Esophagus muscularis mucosa (tissue), 4 donors: ENCODE measurements at regions not wholly inside any gene's neighbourhood (a gene's known extent, or its start where the extent isn't known, plus 50 kb on each side); places are given as distances from the start of the nearest gene placed in this dataset.

Source experiments
- DNase-seq: peaks from one replicate; pipeline ENCODE4 v3.0.0-alpha.2; 2017; ENCODE audit errors: extremely low spot score
- H3K27ac ChIP-seq, 4 donors: fragments of 200-600 bp; sonication (generic); replicated peaks in 1 of 4; 1 replicate in 3 of 4; 2 replicates in 1 of 4; pipeline ENCODE4 v1.5.1; 2016 to 2019; ENCODE audit warnings: mild to moderate bottlenecking in 1 of 4
- H3K27me3 ChIP-seq, 4 donors: fragments of 200-600 bp; sonication (generic); one replicate each; pipeline versions ENCODE4 v1.5.1 to v1.6.0; 2016 to 2019
- H3K36me3 ChIP-seq, 4 donors: fragments of 200-600 bp; sonication (generic); one replicate each; pipeline ENCODE4 v1.5.1; 2016 to 2019
- H3K4me1 ChIP-seq, 4 donors: fragments of 200-600 bp; sonication (generic); one replicate each; pipeline ENCODE4 v1.5.1; 2016 to 2019
- H3K4me3 ChIP-seq, 4 donors: fragments of 200-600 bp; sonication (generic); 1 replicate in 2 of 4; 2 replicates in 2 of 4; pipeline ENCODE4 v1.5.1; 2016 to 2019; ENCODE audit warnings: mild to moderate bottlenecking in 4 of 4, moderate library complexity in 1 of 4
- H3K9me3 ChIP-seq, 4 donors: fragments of 200-600 bp; sonication (generic); 1 replicate in 3 of 4; 2 replicates in 1 of 4; pipeline ENCODE4 v1.5.1; 2016 to 2019
- CTCF ChIP-seq, 3 experiments: fragments of 200-600 bp in 2 of 3; fragments of 450-650 bp in 1 of 3; sonication (generic) in 2 of 3; IDR thresholded peaks; one replicate each; pipeline ENCODE4 v1.5.1; 2017 to 2019; ENCODE audit warnings: antibody characterized with exemption in 3 of 3, mild to moderate bottlenecking in 2 of 3, moderate library complexity in 1 of 3
- EP300 ChIP-seq: sonication (generic); formaldehyde crosslinking; IDR thresholded peaks from one replicate; pipeline ENCODE4 v1.6.1; 2017; ENCODE audit warnings: antibody characterized with exemption
- POLR2A ChIP-seq: fragments of 450-650 bp; IDR thresholded peaks from one replicate; pipeline ENCODE4 v1.6.1; 2017; ENCODE audit warnings: antibody characterized with exemption, moderate library complexity, mild to moderate bottlenecking, low read depth
- POLR2AphosphoS5 ChIP-seq, 2 donors: sonication (generic); formaldehyde crosslinking; IDR thresholded peaks; one replicate each; pipeline ENCODE4 v1.6.1; 2017; ENCODE audit warnings: antibody characterized with exemption in 2 of 2
- WGBS: methylation state at CpG from one replicate; pipeline ENCODE4 v1.1.5; 2018; 5-methylcytosine and 5-hydroxymethylcytosine counted together
- intact Hi-C: fragments of 100-400 bp; cut with DNase I; formaldehyde crosslinking; loops from one replicate; pipeline ENCODE4 v1.15.1; 2023

GRCh38 chr2:221156062-221156734, 415.9 kb downstream of the EPHA4 start:
- no peak for DNase-seq
- TF ChIP-seq EP300 = no peak
- no peak for TF ChIP-seq POLR2AphosphoS5 (IDR thresholded peaks at IDR 0.05)
- TF ChIP-seq POLR2A = no peak
- TF ChIP-seq CTCF (IDR thresholded peaks at IDR 0.05) = no peak
- Histone ChIP-seq H3K27me3 (no peaks in the 10 kb centered on the region), H3K4me1 (no peaks in the 10 kb centered on the region), H3K36me3 (no peaks in the 10 kb centered on the region), H3K9me3 (no peaks in the 10 kb centered on the region), H3K4me3 (no peak overlapping the region), H3K27ac (no peak overlapping the region)
- intact Hi-C loops = no loop called here
- 89% methylated on average over 7 of the region's 7 CpGs for WGBS

DNA sequence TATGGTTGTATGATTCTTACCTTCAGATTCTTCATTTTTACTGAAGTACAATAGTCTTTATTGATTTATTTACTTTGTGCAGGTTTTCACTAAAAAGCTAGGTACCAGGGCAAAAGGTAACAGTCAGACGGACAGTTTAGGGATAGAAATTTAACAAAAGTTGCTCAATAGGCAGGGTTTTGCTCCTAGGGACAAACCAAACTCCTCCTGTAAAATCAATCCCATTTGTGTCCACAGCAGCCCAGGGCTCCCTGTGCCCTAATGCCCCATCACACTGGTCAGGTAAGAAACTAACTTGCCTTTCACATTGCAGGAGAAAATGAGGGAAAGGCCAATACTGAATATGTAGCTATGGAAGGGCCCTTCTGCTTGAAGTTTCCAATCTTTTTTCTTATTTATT, 410.9 kb downstream of the EPHA4 start:
- Histone ChIP-seq H3K27me3 (no peaks in the 10 kb centered on the region), H3K9me3 (no peaks in the 10 kb centered on the region), H3K4me3 (no peak overlapping the region), H3K27ac (no peak overlapping the region), H3K4me1 (no peaks in the 10 kb centered on the region), H3K36me3 (no peaks in the 10 kb centered on the region)
- 100% methylated on average over 1 of the region's 1 CpG for WGBS
- DNase-seq = no peak
- intact Hi-C loops = no loop called here
- no peak for TF ChIP-seq CTCF (IDR thresholded peaks at IDR 0.05)
- no peak for TF ChIP-seq POLR2AphosphoS5 (IDR thresholded peaks at IDR 0.05)

DNA sequence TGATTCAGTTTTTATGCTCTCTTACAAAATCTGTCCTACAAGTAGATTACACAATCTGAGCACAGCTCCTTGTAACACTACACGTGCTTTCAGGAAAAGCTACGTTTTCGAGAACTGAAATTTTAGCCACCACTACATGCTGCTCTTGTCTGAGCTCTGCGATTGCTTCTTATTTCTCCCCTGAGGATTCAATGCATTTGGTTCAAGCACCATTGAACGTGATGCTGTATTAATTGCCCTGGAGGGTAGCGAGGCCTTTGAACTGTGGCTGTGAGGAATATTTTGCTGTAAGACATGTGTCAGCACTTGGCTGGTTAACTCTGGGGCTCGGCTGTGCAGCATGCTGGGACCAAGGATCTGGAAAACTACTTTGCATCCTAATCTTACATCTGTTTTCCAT, 405.8 kb downstream of the EPHA4 start:
- Histone ChIP-seq H3K27ac (no peak overlapping the region), H3K4me3 (no peak overlapping the region), H3K27me3 (no peaks in the 10 kb centered on the region), H3K9me3 (no peaks in the 10 kb centered on the region), H3K4me1 (no peaks in the 10 kb centered on the region), H3K36me3 (no peaks in the 10 kb centered on the region)
- no peak for DNase-seq
- intact Hi-C loops = no loop called here
- WGBS = 82% methylated on average over 7 of the region's 7 CpGs
- TF ChIP-seq POLR2AphosphoS5 (IDR thresholded peaks at IDR 0.05) (no peak), EP300 (no peak), CTCF (IDR thresholded peaks at IDR 0.05) (no peak), POLR2A (no peak)

DNA sequence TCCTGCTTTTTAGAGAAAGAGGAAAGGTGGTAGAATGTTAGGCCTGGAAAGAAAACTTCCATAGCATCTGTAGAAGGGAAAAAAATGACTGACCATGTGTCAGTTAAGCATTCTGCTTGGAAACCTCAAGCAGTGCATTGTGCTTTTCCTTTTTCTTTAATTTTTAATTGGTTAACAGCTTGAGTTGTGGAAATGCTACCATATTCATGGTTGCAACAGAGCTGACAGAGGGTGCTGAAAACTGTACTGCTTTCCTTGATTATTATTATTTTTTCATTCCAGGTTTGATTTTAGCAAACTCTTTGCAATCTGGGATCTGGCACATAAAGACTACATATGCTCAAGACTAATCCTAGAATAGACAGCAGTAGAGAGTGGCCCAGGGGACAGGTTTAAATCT, 404.5 kb downstream of the EPHA4 start:
- Histone ChIP-seq H3K4me1 (no peaks in the 10 kb centered on the region), H3K4me3 (no peak overlapping the region), H3K9me3 (no peaks in the 10 kb centered on the region), H3K27me3 (no peaks in the 10 kb centered on the region), H3K27ac (no peak overlapping the region), H3K36me3 (no peaks in the 10 kb centered on the region)
- DNase-seq = no peak
- intact Hi-C loops = no loop called here
- TF ChIP-seq POLR2A (no peak), EP300 (no peak), CTCF (IDR thresholded peaks at IDR 0.05) (no peak), POLR2AphosphoS5 (IDR thresholded peaks at IDR 0.05) (no peak)

GRCh38 chr2:221169724-221170123, 402.4 kb downstream of the EPHA4 start:
- Histone ChIP-seq H3K36me3 (no peaks in the 10 kb centered on the region), H3K4me1 (no peaks in the 10 kb centered on the region), H3K9me3 (no peaks in the 10 kb centered on the region), H3K4me3 (no peak overlapping the region), H3K27me3 (no peaks in the 10 kb centered on the region), H3K27ac (no peak overlapping the region)
- no peak for DNase-seq
- WGBS = 94% methylated on average over 6 of the region's 6 CpGs
- intact Hi-C loops = no loop called here
- TF ChIP-seq EP300 (no peak), CTCF (IDR thresholded peaks at IDR 0.05) (no peak), POLR2A (no peak), POLR2AphosphoS5 (IDR thresholded peaks at IDR 0.05) (no peak)
